Spleen (tissue), 11 donors: ENCODE measurements at regions not wholly inside any gene's neighbourhood (a gene's known extent, or its start where the extent isn't known, plus 50 kb on each side); places are given as distances from the start of the nearest gene placed in this dataset.

Experiments
- DNase-seq: peaks from one replicate; pipeline ENCODE4 v3.0.0-alpha.2; 2020
- H3K27ac ChIP-seq, 8 donors: fragments of 200-600 bp; sonication (generic) in 7 of 8; 1 replicate in 4 of 8; 2 replicates in 4 of 8; pipeline versions ENCODE4 v1.5.0 to v1.8.0; 2016 to 2021; ENCODE audit warnings: inconsistent platforms in 4 of 8, mild to moderate bottlenecking in 4 of 8, moderate library complexity in 1 of 8
- H3K27me3 ChIP-seq, 7 donors: fragments of 200-600 bp; sonication (generic) in 6 of 7; replicated peaks in 1 of 7; 1 replicate in 4 of 7; 2 replicates in 3 of 7; pipeline versions ENCODE4 v1.5.0 to v1.8.0; 2016 to 2021; ENCODE audit warnings: inconsistent platforms in 3 of 7, mild to moderate bottlenecking in 1 of 7
- H3K36me3 ChIP-seq, 6 donors: fragments of 200-600 bp; sonication (generic) in 5 of 6; 1 replicate in 4 of 6; 2 replicates in 2 of 6; pipeline versions ENCODE4 v1.5.0 to v1.8.0; 2016 to 2021; ENCODE audit warnings: inconsistent platforms in 2 of 6
- H3K4me1 ChIP-seq, 6 donors: fragments of 200-600 bp; sonication (generic) in 5 of 6; 1 replicate in 3 of 6; 2 replicates in 3 of 6; pipeline versions ENCODE4 v1.5.0 to v1.8.0; 2016 to 2021; ENCODE audit warnings: inconsistent platforms in 3 of 6
- H3K4me3 ChIP-seq, 8 donors: fragments of 200-600 bp; sonication (generic) in 7 of 8; 1 replicate in 4 of 8; 2 replicates in 4 of 8; pipeline versions ENCODE4 v1.5.0 to v1.8.0; 2016 to 2021; ENCODE audit warnings: inconsistent platforms in 4 of 8, mild to moderate bottlenecking in 4 of 8, moderate library complexity in 2 of 8
- H3K9me3 ChIP-seq, 8 donors: fragments of 200-600 bp; sonication (generic) in 7 of 8; 1 replicate in 4 of 8; 2 replicates in 4 of 8; pipeline versions ENCODE4 v1.5.0 to v1.8.0; 2016 to 2021; ENCODE audit warnings: inconsistent platforms in 4 of 8
- POLR2A ChIP-seq, 3 donors: fragments of 450-650 bp; IDR thresholded peaks; one replicate each; pipeline ENCODE4 v1.5.1; 2017; ENCODE audit warnings: antibody characterized with exemption in 3 of 3, mild to moderate bottlenecking in 1 of 3
- POLR2AphosphoS5 ChIP-seq, 3 donors: sonication (generic); formaldehyde crosslinking; IDR thresholded peaks; one replicate each; pipeline ENCODE4 v1.5.1; 2017; ENCODE audit warnings: antibody characterized with exemption in 3 of 3
- WGBS, 5 donors: extraction: QIAGEN DNeasy Blood & Tissue Kit in 3 of 5; methylation state at CpG; one replicate each; pipeline versions ENCODE4 v1.1.5 to v1.1.7; 2013 to 2018; 5-methylcytosine and 5-hydroxymethylcytosine counted together
- intact Hi-C: fragments of 100-400 bp; cut with DNase I; formaldehyde crosslinking; loops from one replicate; pipeline ENCODE4 v1.15.0; 2023; ENCODE audit warnings: low total_unique reads
- TF ChIP-seq, protein P1 (sequence below), 11 experiments: fragments of 200-600 bp in 7 of 11; fragments of 450-650 bp in 4 of 11; sonication (generic) in 4 of 11; IDR thresholded peaks in 8 of 11; conservative IDR thresholded peaks in 3 of 11; 1 replicate in 7 of 11; 2 replicates in 4 of 11; pipeline versions ENCODE4 v1.4.0 to v1.8.0; 2016 to 2021; ENCODE audit warnings: antibody characterized with exemption in 11 of 11, inconsistent platforms in 4 of 11, mild to moderate bottlenecking in 1 of 11
- donor health status: healthy with polysubstance abuse.
- donor health status: DM: no; HTN: no; CAD: no; lungs with moderate emphysema.
- donor health status: DM: no; HTN: no; CAD: no.
- donor health status: Bipolar disorder and iron deficiency.
- donor health status: healthy.
- donor health status: DM: no; HTN: no; CAD: no.
- donor health status: DM: yes; HTN: yes; CAD: no.

DNA sequence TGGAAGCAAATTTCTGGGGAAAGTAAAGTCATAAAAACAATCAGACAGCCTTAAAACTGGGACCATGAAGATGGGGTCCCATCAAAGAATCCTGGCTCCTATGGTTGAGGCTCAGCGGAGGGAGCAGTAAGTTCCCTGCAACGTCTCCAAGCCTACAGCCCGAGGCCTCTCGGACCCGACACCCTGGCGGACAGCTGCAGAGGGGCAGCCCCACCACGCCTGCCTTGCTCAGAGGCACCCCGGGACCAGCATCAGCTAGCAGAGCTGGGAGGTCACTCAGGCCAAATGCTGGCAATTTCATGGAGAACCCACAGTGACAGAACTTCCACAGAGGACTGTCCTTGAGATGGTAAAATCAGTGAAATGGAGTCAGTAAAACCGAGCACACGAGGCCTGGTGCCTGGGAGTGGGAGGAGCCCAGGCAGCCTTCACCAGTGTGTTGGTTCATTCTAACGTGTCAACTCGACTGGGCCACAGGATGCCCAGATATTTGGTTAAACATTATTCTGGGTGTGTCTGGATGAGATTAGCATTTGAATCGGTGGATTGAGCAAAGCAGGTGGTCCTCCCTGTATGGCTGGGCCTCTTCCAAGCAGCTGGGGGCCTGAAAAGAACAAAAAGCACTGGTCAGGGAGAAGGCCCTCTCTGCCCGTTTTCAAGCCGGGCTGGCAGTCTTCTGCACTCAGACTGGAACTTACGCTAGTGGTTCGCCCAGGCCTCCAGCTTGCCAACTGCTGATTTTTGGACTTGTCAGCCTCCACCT, 96.2 kb upstream of the INSIG1 start:
- Histone ChIP-seq H3K27ac (no peak overlapping the region), H3K4me3 (no peak overlapping the region), H3K27me3 (no peaks in the 10 kb centered on the region), H3K36me3 (no peaks in the 10 kb centered on the region), H3K9me3 (peaks cover 4 to 17% (median 8%) of the 10 kb centered on the region in 8 donors), H3K4me1 (peaks cover 0 to 17% (median 8%) of the 10 kb centered on the region in 6 donors)
- intact Hi-C loops = no loop called here
- no peak for DNase-seq
- 89 to 94% (median 93%) methylated on average over 17 of the region's 17 CpGs for WGBS, 5 donors
- TF ChIP-seq POLR2A (IDR thresholded peaks at IDR 0.05) (no peak), POLR2AphosphoS5 (IDR thresholded peaks at IDR 0.05) (no peak)
- TF ChIP-seq, protein P1, sequence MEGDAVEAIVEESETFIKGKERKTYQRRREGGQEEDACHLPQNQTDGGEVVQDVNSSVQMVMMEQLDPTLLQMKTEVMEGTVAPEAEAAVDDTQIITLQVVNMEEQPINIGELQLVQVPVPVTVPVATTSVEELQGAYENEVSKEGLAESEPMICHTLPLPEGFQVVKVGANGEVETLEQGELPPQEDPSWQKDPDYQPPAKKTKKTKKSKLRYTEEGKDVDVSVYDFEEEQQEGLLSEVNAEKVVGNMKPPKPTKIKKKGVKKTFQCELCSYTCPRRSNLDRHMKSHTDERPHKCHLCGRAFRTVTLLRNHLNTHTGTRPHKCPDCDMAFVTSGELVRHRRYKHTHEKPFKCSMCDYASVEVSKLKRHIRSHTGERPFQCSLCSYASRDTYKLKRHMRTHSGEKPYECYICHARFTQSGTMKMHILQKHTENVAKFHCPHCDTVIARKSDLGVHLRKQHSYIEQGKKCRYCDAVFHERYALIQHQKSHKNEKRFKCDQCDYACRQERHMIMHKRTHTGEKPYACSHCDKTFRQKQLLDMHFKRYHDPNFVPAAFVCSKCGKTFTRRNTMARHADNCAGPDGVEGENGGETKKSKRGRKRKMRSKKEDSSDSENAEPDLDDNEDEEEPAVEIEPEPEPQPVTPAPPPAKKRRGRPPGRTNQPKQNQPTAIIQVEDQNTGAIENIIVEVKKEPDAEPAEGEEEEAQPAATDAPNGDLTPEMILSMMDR (IDR thresholded peaks at IDR 0.05 in 8 of 11, conservative IDR thresholded peaks at IDR 0.05 in 3 of 11) = no peak

DNA sequence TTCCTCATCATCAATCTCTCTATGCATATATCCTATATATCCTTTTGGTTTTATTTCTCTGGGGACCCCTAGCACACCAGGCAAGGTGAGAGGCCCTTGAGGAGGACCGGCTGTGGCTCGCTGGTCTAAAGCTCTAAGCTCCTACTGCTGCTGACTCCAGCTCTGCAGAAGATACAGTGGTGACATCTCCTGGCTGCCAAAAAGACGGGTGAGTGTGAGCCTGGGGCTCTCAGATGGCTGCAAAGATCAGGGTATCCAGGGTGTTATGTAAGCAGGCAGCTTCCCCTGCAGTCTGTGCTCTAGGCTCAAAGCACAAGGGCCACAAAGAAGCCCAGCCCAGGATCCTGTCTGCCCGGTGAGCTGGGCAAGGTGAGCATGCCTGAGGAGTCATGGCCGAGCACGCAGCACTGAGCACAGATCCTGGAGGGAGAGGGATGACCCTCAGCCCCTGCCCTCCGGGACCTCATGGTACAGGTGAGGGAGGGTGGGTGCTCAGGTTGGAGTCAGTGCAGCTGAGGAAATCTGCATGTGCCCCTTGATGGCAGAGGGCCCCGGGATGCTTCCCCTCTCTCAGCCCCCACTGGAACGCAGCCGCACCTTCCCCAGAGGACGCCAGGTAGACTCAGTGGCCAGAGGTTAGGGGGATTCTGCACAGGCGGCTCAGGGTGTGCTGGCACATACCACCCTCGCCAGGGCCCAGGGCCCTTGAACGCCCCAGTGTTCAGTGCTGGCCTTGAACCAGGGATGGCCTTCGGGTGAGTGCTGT, 95.4 kb upstream of the INSIG1 start:
- DNase-seq = peak; percentile 78
- H3K27me3 ChIP-seq = no peaks in the 10 kb centered on the region
- peaks cover 0 to 9% (median under 1%) of the 10 kb centered on the region in 8 donors for H3K9me3 ChIP-seq
- peaks cover 0 to 25% (median 15%) of the 10 kb centered on the region in 6 donors for H3K4me1 ChIP-seq
- WGBS, 5 donors = 87 to 92% (median 91%) methylated on average over 13 to 15 of the region's 15 CpGs
- no peak overlapping the region for H3K27ac ChIP-seq
- intact Hi-C loops = no loop called here
- no peaks in the 10 kb centered on the region for H3K36me3 ChIP-seq
- TF ChIP-seq POLR2A (IDR thresholded peaks at IDR 0.05) (no peak), POLR2AphosphoS5 (IDR thresholded peaks at IDR 0.05) (no peak)
- TF ChIP-seq, protein P1 (IDR thresholded peaks at IDR 0.05 in 8 of 11, conservative IDR thresholded peaks at IDR 0.05 in 3 of 11) = no peak
- no peak overlapping the region for H3K4me3 ChIP-seq

DNA sequence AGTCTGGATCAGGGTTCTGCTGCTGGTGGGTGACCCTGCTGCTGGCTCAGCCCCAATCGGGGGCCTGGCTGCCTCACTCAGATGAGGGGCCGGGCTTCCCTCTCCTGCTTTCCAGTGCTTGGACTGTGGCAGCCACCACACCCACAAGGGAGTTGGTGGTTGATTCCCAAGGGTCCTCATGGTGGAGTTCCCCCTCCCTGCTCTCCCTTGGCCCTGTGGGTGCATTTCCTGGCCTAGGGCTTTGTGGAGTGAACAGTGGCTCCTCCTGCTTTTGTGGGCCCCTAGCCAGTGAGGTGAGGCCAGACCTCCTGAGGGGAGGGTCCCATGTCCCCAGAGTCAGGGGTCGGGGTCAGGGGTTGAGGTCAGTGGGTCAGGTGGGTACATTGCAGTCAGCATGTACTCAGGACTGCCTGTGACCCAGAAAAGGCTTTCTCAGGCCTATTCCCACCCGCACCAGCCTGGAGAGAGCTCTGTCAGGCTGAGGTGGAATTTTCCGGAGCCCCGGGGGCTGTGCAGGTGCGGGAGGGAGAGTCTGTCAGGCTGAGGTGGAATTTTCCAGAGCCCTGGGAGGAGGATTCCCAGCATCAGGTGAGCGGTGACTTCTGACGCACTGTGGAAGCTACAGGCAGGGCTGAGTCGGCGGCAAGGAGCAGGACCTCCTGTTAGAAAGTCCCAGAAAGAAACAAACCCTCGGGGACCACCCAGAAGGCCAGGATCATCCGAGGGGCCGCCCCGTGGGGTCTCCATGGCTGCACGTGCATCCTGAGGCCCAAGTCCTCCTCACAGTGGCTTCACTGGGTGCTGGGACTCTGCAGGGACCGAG, 94.4 kb upstream of the INSIG1 start:
- Histone ChIP-seq H3K27me3 (no peaks in the 10 kb centered on the region), H3K4me1 (peaks cover 0 to 26% (median 15%) of the 10 kb centered on the region in 6 donors), H3K4me3 (no peak overlapping the region), H3K9me3 (no peaks in the 10 kb centered on the region), H3K36me3 (no peaks in the 10 kb centered on the region), H3K27ac (no peak overlapping the region)
- 80 to 90% (median 84%) methylated on average over 16 to 17 of the region's 17 CpGs for WGBS, 5 donors
- intact Hi-C loops = no loop called here
- no peak for TF ChIP-seq POLR2A (IDR thresholded peaks at IDR 0.05)
- TF ChIP-seq, protein P1 (IDR thresholded peaks at IDR 0.05 in 8 of 11, conservative IDR thresholded peaks at IDR 0.05 in 3 of 11) = no peak
- no peak for TF ChIP-seq POLR2AphosphoS5 (IDR thresholded peaks at IDR 0.05)
- DNase-seq = peak; percentile 77
